Duodenal mucosa (tissue), 2 donors: ENCODE measurements at regions not wholly inside any gene's neighbourhood (a gene's known extent, or its start where the extent isn't known, plus 50 kb on each side); places are given as distances from the start of the nearest gene placed in this dataset.

Experiments
- H3K27ac ChIP-seq: one replicate; pipeline ENCODE4 v1.7.0; 2013; ENCODE audit warnings: low read depth, low read length
- H3K27me3 ChIP-seq, 2 donors: one replicate each; pipeline ENCODE4 v1.7.0; 2013; ENCODE audit warnings: low read length in 2 of 2, control low read depth in 1 of 2; ENCODE audit not compliant: insufficient read depth in 2 of 2, control insufficient read depth in 1 of 2
- H3K36me3 ChIP-seq, 2 donors: one replicate each; pipeline ENCODE4 v1.7.0; 2013; ENCODE audit warnings: low read length in 2 of 2, control low read depth in 1 of 2; ENCODE audit not compliant: insufficient read depth in 2 of 2, control insufficient read depth in 1 of 2
- H3K4me1 ChIP-seq, 2 donors: one replicate each; pipeline ENCODE4 v1.7.0; 2013; ENCODE audit warnings: low read length in 2 of 2, control low read depth in 1 of 2; ENCODE audit not compliant: insufficient read depth in 2 of 2, control insufficient read depth in 1 of 2
- H3K4me3 ChIP-seq, 2 donors: one replicate each; pipeline ENCODE4 v1.7.0; 2013; ENCODE audit warnings: low read length in 2 of 2, low read depth in 1 of 2
- H3K9ac ChIP-seq, 2 donors: one replicate each; pipeline ENCODE4 v1.7.0; 2013; ENCODE audit warnings: low read length in 2 of 2, low read depth in 1 of 2
- H3K9me3 ChIP-seq, 2 donors: one replicate each; pipeline ENCODE4 v1.7.0; 2013; ENCODE audit warnings: low read length in 2 of 2, control low read depth in 1 of 2; ENCODE audit not compliant: control insufficient read depth in 1 of 2

- H3K4me3 ChIP-seq = no peak overlapping the region
- no peak overlapping the region for H3K9ac ChIP-seq
- H3K27ac ChIP-seq = no peak overlapping the region
- H3K9me3 ChIP-seq = no peaks in the 10 kb centered on the region
- H3K36me3 ChIP-seq = no peaks in the 10 kb centered on the region
- H3K27me3 ChIP-seq = no peaks in the 10 kb centered on the region
- no peaks in the 10 kb centered on the region for H3K4me1 ChIP-seq
Observed at GRCh38 chr1:187078916-187079315, 250.2 kb downstream of the PLA2G4A start.

- no peaks in the 10 kb centered on the region for H3K9me3 ChIP-seq
- H3K27me3 ChIP-seq = no peaks in the 10 kb centered on the region
- H3K4me3 ChIP-seq = no peak overlapping the region
- no peak overlapping the region for H3K27ac ChIP-seq
- no peaks in the 10 kb centered on the region for H3K4me1 ChIP-seq
- no peak overlapping the region for H3K9ac ChIP-seq
- H3K36me3 ChIP-seq = no peaks in the 10 kb centered on the region
Observed at GRCh38 chr1:187079330-187079729, 250.6 kb downstream of the PLA2G4A start.

GRCh38 chr1:187091666-187092065 lies 262.9 kb downstream of the PLA2G4A start:
- Histone ChIP-seq H3K9me3 (no peaks in the 10 kb centered on the region), H3K9ac (no peak overlapping the region), H3K4me1 (no peaks in the 10 kb centered on the region), H3K36me3 (no peaks in the 10 kb centered on the region), H3K4me3 (no peak overlapping the region), H3K27me3 (no peaks in the 10 kb centered on the region), H3K27ac (no peak overlapping the region)

GRCh38 chr1:187092104-187092503 lies 263.4 kb downstream of the PLA2G4A start:
- H3K27ac ChIP-seq = no peak overlapping the region
- no peaks in the 10 kb centered on the region for H3K4me1 ChIP-seq

GRCh38 chr1:187096689-187097088 lies 267.9 kb downstream of the PLA2G4A start:
- no peak overlapping the region for H3K27ac ChIP-seq

More at GRCh38 chr1:187092104-187092503, 263.4 kb downstream of the PLA2G4A start:
- Histone ChIP-seq H3K27me3 (no peaks in the 10 kb centered on the region), H3K36me3 (no peaks in the 10 kb centered on the region), H3K4me3 (no peak overlapping the region), H3K9me3 (no peaks in the 10 kb centered on the region), H3K9ac (no peak overlapping the region)

GRCh38 chr1:187110351-187110750 lies 281.6 kb downstream of the PLA2G4A start:
- Histone ChIP-seq H3K27ac (no peak overlapping the region), H3K9ac (no peak overlapping the region), H3K4me3 (no peak overlapping the region), H3K36me3 (no peaks in the 10 kb centered on the region), H3K9me3 (no peaks in the 10 kb centered on the region), H3K4me1 (no peaks in the 10 kb centered on the region), H3K27me3 (no peaks in the 10 kb centered on the region)

More at GRCh38 chr1:187096689-187097088, 267.9 kb downstream of the PLA2G4A start:
- Histone ChIP-seq H3K27me3 (no peaks in the 10 kb centered on the region), H3K4me1 (no peaks in the 10 kb centered on the region), H3K9ac (no peak overlapping the region), H3K4me3 (no peak overlapping the region), H3K36me3 (no peaks in the 10 kb centered on the region), H3K9me3 (no peaks in the 10 kb centered on the region)

GRCh38 chr1:187114792-187115191 lies 286.0 kb downstream of the PLA2G4A start:
- Histone ChIP-seq H3K36me3 (no peaks in the 10 kb centered on the region), H3K4me3 (no peak overlapping the region), H3K9me3 (no peaks in the 10 kb centered on the region), H3K27me3 (no peaks in the 10 kb centered on the region), H3K4me1 (no peaks in the 10 kb centered on the region), H3K9ac (no peak overlapping the region), H3K27ac (no peak overlapping the region)

- Histone ChIP-seq H3K4me3 (no peak overlapping the region), H3K4me1 (no peaks in the 10 kb centered on the region), H3K36me3 (no peaks in the 10 kb centered on the region), H3K9ac (no peak overlapping the region), H3K27ac (no peak overlapping the region), H3K27me3 (no peaks in the 10 kb centered on the region), H3K9me3 (no peaks in the 10 kb centered on the region)
Observed at GRCh38 chr1:187121661-187122060, 292.9 kb downstream of the PLA2G4A start.

- Histone ChIP-seq H3K36me3 (no peaks in the 10 kb centered on the region), H3K9me3 (no peaks in the 10 kb centered on the region), H3K4me3 (no peak overlapping the region), H3K4me1 (no peaks in the 10 kb centered on the region), H3K27ac (no peak overlapping the region), H3K9ac (no peak overlapping the region), H3K27me3 (no peaks in the 10 kb centered on the region)
Observed at GRCh38 chr1:187122566-187122965, 293.8 kb downstream of the PLA2G4A start.

GRCh38 chr1:187129132-187129531 lies 300.4 kb downstream of the PLA2G4A start:
- no peaks in the 10 kb centered on the region for H3K27me3 ChIP-seq
- no peaks in the 10 kb centered on the region for H3K4me1 ChIP-seq
- H3K4me3 ChIP-seq = no peak overlapping the region
- no peak overlapping the region for H3K9ac ChIP-seq
- H3K36me3 ChIP-seq = no peaks in the 10 kb centered on the region
- H3K9me3 ChIP-seq = no peaks in the 10 kb centered on the region
- no peak overlapping the region for H3K27ac ChIP-seq

GRCh38 chr1:187143783-187144182 lies 315.0 kb downstream of the PLA2G4A start:
- no peak overlapping the region for H3K27ac ChIP-seq
- no peaks in the 10 kb centered on the region for H3K9me3 ChIP-seq
- H3K9ac ChIP-seq = no peak overlapping the region
- H3K4me1 ChIP-seq = no peaks in the 10 kb centered on the region
- no peaks in the 10 kb centered on the region for H3K36me3 ChIP-seq
- H3K4me3 ChIP-seq = no peak overlapping the region
- no peaks in the 10 kb centered on the region for H3K27me3 ChIP-seq
